NCI-H1694 treated with DMSO at 0.1 percent for 48 hours (cell line): ENCODE measurements at regions not wholly inside any gene's neighbourhood (a gene's known extent, or its start where the extent isn't known, plus 50 kb on each side); places are given as distances from the start of the nearest gene placed in this dataset.

Source experiments
- DNase-seq: peaks from one replicate; lab custom pipeline; 2025; lab: John Stamatoyannopoulos, UW

DNA sequence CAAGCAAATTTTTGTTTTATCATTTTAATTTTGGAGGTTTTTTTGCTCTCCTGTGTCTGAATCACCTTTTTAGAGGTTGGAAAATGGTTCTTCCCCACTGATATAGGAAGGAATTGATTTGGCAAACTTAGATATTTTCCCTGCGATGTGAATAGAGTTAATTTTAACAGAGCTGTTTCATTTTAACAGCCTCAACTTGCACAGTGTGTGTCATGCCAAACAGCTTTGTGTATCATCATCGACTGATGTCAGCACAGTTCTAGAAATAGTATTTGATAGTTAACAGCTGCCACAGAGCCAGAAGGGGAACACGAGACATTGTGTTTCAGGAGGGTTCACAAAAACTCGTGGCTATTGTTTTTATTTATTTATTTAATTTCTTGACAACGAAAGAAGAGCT is 243.1 kb upstream of the FOXN3 start:
- DNase-seq = peak; percentile 87

DNA sequence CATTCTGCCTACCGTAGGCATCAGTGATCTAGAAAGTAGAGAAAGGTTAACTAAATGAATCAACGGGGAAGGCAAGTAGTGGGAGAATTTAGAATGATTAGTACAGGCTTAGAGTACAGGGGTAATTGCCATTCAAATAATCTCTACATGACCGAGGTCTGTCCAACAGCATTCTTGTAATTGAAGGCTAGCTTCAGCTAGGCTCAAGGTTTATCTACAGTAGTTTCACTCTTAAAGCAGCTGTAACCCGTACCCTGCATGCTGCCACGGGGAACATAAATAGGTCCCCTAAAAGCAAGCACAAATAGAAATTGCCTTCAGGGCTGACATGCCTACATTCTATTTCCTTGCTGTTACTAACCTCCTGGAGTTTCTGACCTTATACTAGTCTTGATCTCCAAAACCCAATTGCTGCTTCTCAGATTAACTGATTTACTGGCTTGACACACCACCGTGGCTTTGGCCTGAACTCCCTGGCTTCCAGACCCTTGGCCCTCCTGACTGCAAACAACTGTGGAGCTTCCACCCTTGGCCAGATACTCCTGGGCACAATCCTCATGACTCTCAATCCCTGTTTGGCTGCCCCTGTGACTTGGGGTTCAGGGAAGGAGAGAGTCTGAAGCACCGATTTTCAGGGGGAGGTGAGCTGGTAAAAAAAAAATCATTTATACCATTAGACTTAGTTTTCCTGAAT is 242.1 kb upstream of the FOXN3 start:
- DNase-seq = no peak

- DNase-seq = no peak
Observed at GRCh38 chr14:89657014-89657413, 240.0 kb upstream of the FOXN3 start.

GRCh38 chr14:89654998-89655397 is 238.0 kb upstream of the FOXN3 start:
- DNase-seq = no peak

DNA sequence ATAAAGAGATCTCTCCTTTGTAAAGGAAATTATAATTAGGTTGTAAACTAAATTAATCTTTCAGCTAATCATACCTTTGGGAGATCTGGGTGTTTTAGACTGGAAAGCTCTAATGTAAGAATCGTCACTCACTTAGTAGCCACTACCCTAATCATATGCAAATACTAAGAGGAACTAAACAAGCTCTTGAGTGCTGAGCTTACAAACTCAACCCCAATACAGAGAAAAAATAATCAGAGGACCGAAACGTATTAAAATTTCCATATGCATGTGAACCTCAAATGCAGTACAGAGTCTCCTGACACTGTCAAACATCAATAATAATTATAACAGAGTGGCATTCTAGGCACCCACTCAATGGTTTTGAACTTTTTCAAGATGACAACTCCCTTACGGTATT is 235.3 kb upstream of the FOXN3 start:
- no peak for DNase-seq

GRCh38 chr14:89651805-89652204 is 234.8 kb upstream of the FOXN3 start:
- no peak for DNase-seq

DNA sequence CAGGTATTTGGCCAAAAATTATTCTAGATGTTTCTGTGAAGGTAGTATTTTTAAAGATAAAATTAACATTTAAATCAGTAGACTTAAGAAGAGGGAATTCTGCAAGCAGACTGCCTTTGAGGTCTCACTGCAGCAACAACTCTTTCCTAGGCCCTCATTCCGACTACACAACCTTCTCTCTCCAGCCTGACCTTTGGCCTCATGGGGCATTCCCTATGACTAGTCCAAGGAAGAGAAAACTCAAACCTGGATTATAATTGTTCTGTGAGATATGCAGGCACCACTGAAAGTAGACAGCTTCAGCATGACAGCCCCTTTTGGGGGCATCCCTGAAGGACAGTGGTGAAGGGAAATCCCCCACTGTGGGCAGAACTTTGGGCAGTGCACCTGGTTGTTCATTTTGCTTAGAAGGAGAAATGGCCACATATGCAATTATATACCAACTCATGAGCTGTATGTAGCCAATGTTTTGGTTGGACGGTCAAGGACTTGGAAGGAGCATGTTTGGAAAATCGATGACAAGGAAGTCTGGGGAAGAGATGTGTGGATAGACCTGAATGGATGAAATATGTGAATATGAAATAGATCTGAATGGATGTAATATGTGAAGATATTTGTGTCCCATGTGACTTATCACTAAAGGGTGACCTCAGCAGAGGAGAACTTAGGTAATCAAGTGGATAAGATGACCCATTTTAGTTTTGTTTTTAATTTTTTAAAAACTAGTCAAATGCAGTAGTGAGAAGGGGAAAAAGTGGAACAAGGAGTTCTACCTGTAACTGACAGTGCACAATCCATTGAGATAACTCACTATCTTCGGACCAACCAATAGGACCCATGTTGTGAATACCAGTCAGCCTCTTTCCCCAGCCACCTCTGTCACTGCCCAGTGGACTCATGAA is 233.3 kb upstream of the FOXN3 start:
- no peak for DNase-seq

- DNase-seq = no peak
Observed at GRCh38 chr14:89649451-89650075, 232.5 kb upstream of the FOXN3 start.

DNA sequence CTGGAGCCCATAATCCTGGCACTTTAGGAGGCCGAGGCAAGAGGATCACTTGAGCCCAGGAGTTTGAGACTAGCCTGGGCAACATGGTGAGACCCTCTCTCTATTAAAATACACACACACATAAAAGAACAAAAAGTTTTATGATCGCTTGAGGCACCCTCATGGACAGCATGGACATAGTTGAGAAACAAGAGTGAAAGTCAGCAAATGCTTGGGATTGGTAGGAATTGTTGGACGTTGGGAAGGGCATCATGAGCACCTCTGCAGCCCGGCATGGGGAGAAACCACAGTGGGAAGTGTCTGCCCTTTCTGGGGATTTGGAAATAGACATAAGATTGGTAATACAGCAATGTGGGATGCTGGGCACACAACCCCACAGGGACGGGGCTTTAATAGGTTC is 231.9 kb upstream of the FOXN3 start:
- DNase-seq = no peak

DNA sequence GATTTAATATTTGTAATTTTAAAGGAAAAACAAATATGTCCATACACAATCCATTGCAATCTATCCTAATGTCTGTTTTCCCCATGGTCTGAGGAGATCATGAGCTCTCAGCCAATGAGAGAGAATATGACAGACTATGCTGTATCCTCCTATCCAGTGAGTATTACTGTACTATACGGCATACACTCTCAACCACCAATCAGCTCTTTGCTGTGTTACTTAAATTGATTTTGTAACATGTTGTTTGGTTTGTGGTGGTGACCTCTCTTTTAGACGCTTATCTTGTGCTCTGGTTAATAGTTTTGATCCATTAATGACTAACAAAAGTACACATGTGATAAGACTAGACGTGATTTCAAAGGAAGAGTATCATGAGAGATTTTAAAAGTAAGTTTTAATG is 231.5 kb upstream of the FOXN3 start:
- no peak for DNase-seq

DNA sequence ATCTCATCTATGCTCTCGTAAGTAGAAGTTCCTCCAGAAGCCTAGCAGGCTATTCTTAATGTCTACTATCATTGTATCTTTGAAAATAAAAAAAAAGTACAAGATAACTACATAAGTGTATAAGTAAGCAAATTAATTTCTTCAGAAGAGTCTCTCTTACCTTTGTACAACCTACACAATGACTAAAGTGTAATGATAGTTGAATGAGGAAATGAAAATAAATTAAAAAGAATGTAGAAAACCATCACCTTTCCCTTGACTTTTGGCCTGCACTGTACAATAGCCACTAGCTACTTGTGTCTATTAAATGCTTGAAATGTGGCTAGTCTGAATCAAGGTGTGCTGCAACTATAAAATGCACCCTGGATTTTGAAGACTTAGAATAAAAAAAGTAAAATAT is 229.9 kb upstream of the FOXN3 start:
- no peak for DNase-seq

DNA sequence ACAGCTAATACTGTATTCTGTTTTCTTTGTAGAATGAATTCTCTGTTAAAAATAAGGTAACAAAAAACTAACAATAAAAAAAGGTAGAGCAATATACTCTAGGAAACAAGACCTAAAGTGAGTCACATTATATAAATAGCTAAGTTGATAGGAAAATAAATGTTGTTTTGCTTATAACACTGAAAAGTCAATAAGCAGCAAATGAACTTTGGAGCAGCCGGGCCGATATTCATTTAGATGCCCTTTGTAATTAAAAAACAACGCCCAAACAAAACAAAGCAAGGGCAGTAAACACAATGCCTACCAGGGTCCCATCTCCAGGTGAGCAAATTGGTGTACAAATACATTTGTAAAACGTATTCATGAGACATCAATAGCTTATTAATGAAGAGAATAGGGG is 227.6 kb upstream of the FOXN3 start:
- no peak for DNase-seq

- DNase-seq = no peak
Observed at GRCh38 chr14:89641495-89642175, 224.6 kb upstream of the FOXN3 start.

DNA sequence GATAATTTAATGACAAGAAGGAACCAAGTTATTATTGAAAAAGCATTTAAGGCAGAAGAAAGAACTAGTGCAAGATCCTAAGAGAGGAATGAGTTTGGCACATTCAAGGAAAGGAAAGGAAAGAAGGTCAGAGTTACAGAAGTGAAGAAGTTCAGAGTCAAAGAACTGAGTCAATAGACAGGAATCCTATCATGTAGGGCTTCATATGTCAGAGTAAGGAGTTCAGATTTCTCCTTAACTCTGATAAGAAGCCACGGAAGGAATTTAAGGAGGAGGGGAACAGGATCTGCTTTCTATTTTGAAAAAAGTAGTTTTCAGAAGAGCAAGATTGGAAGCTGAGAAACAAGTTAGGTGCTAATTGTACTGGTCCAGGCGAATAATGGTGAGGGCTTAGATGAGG is 223.1 kb upstream of the FOXN3 start:
- DNase-seq = no peak

DNA sequence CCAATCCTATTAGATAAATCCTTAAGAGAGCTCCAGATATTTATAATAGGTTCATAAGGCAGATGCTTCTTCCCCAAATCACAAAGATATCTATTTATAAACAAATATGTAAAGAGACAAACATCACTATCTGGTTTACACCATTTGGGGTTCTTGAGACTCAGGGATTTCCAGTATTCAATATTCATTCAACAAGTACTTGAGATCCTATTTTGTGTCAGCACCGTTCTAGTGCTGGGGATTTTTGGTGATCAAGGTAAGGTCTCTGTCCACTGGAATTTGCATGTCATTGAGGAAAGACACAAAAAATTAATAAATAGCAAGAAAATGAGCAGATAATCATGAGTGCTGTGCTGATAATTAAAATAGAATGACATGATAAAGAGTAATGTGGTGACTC is 222.7 kb upstream of the FOXN3 start:
- DNase-seq = no peak

DNA sequence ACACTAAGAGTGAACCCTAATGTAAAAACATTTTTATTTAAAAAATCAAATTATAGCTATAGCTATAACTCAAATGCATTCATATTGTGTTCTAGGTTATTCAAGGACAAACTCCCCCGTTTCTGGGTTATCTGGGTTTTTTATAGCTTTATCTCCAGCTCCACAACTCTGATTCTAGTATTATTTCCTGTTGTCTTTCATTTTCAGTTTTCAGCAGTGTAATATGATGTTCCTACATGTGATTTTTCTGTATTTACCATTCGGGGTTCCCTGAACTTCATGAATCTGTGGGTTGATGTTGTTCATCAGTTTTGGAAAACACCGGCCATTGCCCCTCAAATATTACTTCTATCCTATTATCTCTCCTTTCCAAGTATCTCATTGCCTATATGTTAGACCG is 221.9 kb upstream of the FOXN3 start:
- no peak for DNase-seq

DNA sequence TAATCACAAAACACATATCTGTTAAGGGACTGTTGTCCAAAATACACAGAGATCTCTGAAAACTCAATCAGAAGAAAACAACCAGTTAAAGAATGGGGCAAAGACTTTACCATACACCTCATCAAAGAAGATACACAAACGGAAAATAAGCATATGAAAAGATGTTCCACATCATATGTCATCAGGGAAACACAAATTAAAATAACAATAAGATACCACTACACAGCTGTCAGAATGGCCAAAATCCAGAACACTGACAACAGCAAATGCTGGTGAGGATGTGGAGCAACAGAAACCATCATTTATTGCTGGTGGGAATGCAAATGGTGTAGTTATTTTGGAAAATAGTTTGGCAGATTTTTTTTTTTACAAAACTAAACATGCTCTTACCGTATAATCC is 220.5 kb upstream of the FOXN3 start:
- DNase-seq = no peak

DNA sequence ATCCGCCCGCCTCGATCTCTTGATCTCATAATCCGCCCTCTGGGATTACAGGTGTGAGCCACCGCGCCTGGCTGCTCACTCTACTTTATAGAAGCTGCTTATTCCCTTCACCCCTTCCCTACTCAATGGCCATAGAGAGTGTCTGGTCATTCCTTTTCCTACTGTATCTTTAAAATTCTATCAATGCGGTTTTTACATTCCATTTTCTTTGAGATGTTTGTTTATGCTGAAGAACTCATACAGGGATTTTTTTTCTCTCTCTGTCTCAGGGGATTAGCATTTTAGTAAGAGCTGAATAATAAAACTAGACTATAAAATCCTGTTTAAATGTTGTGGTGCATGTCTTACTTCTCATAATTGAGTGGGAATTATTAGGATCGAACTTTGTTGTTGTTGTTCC is 218.6 kb upstream of the FOXN3 start:
- DNase-seq = no peak

GRCh38 chr14:89634037-89634436 is 217.0 kb upstream of the FOXN3 start:
- DNase-seq = no peak

DNA sequence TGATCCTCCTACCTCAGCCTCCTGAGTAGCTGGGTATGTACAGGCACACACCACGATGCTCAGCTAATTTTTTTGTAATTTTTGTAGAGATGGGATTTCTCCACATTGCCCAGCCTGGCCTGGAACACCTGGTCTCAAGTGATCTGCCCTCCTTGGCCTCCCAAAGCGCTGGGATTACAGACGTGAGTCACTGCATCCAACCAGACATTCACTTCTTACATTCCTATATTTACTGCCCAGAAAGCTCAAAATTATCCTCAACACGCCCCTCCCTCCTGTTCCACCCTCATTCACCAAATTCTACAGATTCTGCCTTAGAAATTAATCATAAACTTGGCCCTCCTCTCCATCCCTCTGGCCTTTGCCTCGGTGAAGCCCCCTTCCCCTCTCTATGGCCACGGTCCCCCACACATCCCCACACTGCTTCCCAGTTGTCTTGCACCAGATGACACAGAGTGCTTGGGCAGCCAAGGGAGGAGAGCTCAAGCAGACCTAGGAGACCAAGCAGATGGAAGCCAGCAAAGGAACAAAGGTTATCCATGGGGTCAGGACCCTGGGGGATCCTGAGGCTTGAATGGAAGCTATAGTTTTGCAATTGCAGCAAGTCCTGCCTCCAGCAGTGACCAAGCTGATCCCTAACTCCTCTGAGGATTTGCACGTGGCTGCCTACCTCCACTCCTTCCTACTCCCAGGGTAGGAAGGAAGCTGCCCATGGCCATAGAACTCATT is 213.2 kb upstream of the FOXN3 start:
- no peak for DNase-seq

GRCh38 chr14:89629383-89629782 is 212.3 kb upstream of the FOXN3 start:
- DNase-seq = no peak

GRCh38 chr14:89628521-89628920 is 211.5 kb upstream of the FOXN3 start:
- DNase-seq = no peak
